ENCODE measurements at regions not wholly inside any gene's neighbourhood (a gene's known extent, or its start where the extent isn't known, plus 50 kb on each side); places are given as distances from the start of the nearest gene placed in this dataset.

GRCh38 chr6:15046751-15047150, 199.1 kb upstream of the JARID2 start:
- Histone ChIP-seq H3K4me3 (no peak overlapping the region), H3K9me3 (replicated peaks; ENCODE audit: control insufficient read depth, insufficient read depth, low read length) (no peaks in the 10 kb centered on the region), H3K36me3 (ENCODE audit: control insufficient read depth in 2 of 2, insufficient read depth in 2 of 2, low read length in 1 of 2) (no peaks in the 10 kb centered on the region), H4K20me1 (ENCODE audit: control insufficient read depth, insufficient read depth) (no peaks in the 10 kb centered on the region), H3K27ac (ENCODE audit: control insufficient read depth, insufficient read depth) (no peak overlapping the region), H3K4me1 (ENCODE audit: control insufficient read depth, insufficient read depth, low read length) (peaks cover 8% of the 10 kb centered on the region), H3K4me2 (ENCODE audit: control insufficient read depth, insufficient read depth) (no peak overlapping the region), H3K9ac (ENCODE audit: control insufficient read depth, insufficient read depth, low read length) (no peak overlapping the region), H2AFZ (ENCODE audit: control insufficient read depth, low read depth, low read length) (no peak overlapping the region; the same call in 1 of the 2 replicates), H3K79me2 (ENCODE audit: control insufficient read depth, insufficient read depth, low read length) (no peaks in the 10 kb centered on the region), H3K27me3 (replicated peaks in 1 of 2; ENCODE audit: control insufficient read depth in 2 of 2, insufficient read depth in 2 of 2, low read length in 1 of 2) (no peaks in the 10 kb centered on the region)
- WGBS (ENCODE audit: insufficient coverage, insufficient replicate concordance, low lambda C conversion rate, missing lambda C conversion rate): 82% methylated on average over 4 of the region's 4 CpGs
- ChIA-PET POLR2A (no interaction called here), CTCF (no interaction called here), RAD21 (ENCODE audit: unreplicated experiment) (no interaction called here), SMC1A (ENCODE audit: uncharacterized antibody, unreplicated experiment) (no interaction called here)
- ATAC-seq (no peak), DNase-seq (ENCODE audit: low read depth, low spot score) (no peak), FAIRE-seq (no peak)
- no TSS peak for BruUV-seq (replicated peaks)
- intact Hi-C loops (cut with micrococcal nuclease; ENCODE audit: unreplicated experiment): no loop called here
- TF ChIP-seq ZNF217 (IDR thresholded peaks at IDR 0.05): no peak
- no peak for TF ChIP-seq CREM (IDR thresholded peaks at IDR 0.05; ENCODE audit: low read depth)
- TF ChIP-seq CBFB (IDR thresholded peaks at IDR 0.05; ENCODE audit: low read depth): no peak
- TF ChIP-seq HDAC2 (IDR thresholded peaks at IDR 0.05): no peak
- TF ChIP-seq RB1 (IDR thresholded peaks at IDR 0.05; ENCODE audit: borderline replicate concordance): no peak
- no peak for TF ChIP-seq CHD1 (IDR thresholded peaks at IDR 0.05; ENCODE audit: low read depth, low read length)
- TF ChIP-seq USF1 (IDR thresholded peaks at IDR 0.05; ENCODE audit: borderline replicate concordance, extremely low read length, insufficient read depth, low read depth, low read length): no peak
- TF ChIP-seq MYC (IDR thresholded peaks at IDR 0.05; ENCODE audit: insufficient read depth, insufficient read length, insufficient replicate concordance, low read length, severe bottlenecking): no peak
- no peak for TF ChIP-seq CHD2 (IDR thresholded peaks at IDR 0.05; ENCODE audit: borderline replicate concordance, low read depth, low read length)
- TF ChIP-seq JUNB (IDR thresholded peaks at IDR 0.05): no peak
- no peak for TF ChIP-seq RUNX3 (IDR thresholded peaks at IDR 0.05; ENCODE audit: low read length)
- TF ChIP-seq RAD21 (IDR thresholded peaks at IDR 0.05; ENCODE audit: insufficient read depth, low read depth, low read length): no peak
- TF ChIP-seq RCOR1 (conservative IDR thresholded peaks at IDR 0.05; ENCODE audit: low read depth, low read length): no peak
- TF ChIP-seq, protein P1, sequence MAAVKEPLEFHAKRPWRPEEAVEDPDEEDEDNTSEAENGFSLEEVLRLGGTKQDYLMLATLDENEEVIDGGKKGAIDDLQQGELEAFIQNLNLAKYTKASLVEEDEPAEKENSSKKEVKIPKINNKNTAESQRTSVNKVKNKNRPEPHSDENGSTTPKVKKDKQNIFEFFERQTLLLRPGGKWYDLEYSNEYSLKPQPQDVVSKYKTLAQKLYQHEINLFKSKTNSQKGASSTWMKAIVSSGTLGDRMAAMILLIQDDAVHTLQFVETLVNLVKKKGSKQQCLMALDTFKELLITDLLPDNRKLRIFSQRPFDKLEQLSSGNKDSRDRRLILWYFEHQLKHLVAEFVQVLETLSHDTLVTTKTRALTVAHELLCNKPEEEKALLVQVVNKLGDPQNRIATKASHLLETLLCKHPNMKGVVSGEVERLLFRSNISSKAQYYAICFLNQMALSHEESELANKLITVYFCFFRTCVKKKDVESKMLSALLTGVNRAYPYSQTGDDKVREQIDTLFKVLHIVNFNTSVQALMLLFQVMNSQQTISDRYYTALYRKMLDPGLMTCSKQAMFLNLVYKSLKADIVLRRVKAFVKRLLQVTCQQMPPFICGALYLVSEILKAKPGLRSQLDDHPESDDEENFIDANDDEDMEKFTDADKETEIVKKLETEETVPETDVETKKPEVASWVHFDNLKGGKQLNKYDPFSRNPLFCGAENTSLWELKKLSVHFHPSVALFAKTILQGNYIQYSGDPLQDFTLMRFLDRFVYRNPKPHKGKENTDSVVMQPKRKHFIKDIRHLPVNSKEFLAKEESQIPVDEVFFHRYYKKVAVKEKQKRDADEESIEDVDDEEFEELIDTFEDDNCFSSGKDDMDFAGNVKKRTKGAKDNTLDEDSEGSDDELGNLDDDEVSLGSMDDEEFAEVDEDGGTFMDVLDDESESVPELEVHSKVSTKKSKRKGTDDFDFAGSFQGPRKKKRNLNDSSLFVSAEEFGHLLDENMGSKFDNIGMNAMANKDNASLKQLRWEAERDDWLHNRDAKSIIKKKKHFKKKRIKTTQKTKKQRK (IDR thresholded peaks at IDR 0.05; ENCODE audit: low read depth, low read length): no peak
- TF ChIP-seq CHD4 (IDR thresholded peaks at IDR 0.05): no peak
- TF ChIP-seq ZBTB40 (IDR thresholded peaks at IDR 0.05; ENCODE audit: borderline replicate concordance): no peak
- no peak for TF ChIP-seq IKZF1 (conservative IDR thresholded peaks at IDR 0.05)
- in situ Hi-C loops (cut with MboI): no loop called here

Data from GM12878 (cell line).